Epithelial cell of esophagus (primary cell): ENCODE measurements at regions not wholly inside any gene's neighbourhood (a gene's known extent, or its start where the extent isn't known, plus 50 kb on each side); places are given as distances from the start of the nearest gene placed in this dataset.

Experiments used
- DNase-seq: peaks from one replicate; pipeline ENCODE4 v3.0.0; 2010; ENCODE audit warnings: low read depth
- H3K4me3 ChIP-seq: 2 replicates; pipeline ENCODE4 v1.5.1; 2011; ENCODE audit warnings: mild to moderate bottlenecking, low read length, control low read depth
- CTCF ChIP-seq: IDR thresholded peaks from 2 replicates; pipeline ENCODE4 v1.5.1; 2011; ENCODE audit warnings: low read depth, mild to moderate bottlenecking, low read length, control low read depth, inconsistent platforms; ENCODE audit not compliant: insufficient read depth; ENCODE audit errors: missing control alignments

GRCh38 chr18:51933903-51934302, 406.1 kb upstream of the DCC start:
- no peak for TF ChIP-seq CTCF
- H3K4me3 ChIP-seq = no peak overlapping the region
- DNase-seq = no peak

GRCh38 chr18:51936115-51936514, 403.9 kb upstream of the DCC start:
- no peak for DNase-seq
- TF ChIP-seq CTCF = no peak

GRCh38 chr18:51941999-51942398, 398.0 kb upstream of the DCC start:
- no peak overlapping the region for H3K4me3 ChIP-seq
- DNase-seq = no peak
- no peak for TF ChIP-seq CTCF

More at GRCh38 chr18:51936115-51936514, 403.9 kb upstream of the DCC start:
- H3K4me3 ChIP-seq = no peak overlapping the region

GRCh38 chr18:51943281-51943680, 396.7 kb upstream of the DCC start:
- no peak for DNase-seq
- H3K4me3 ChIP-seq = no peak overlapping the region
- no peak for TF ChIP-seq CTCF

GRCh38 chr18:51946946-51947345, 393.1 kb upstream of the DCC start:
- no peak for DNase-seq
- no peak for TF ChIP-seq CTCF
- no peak overlapping the region for H3K4me3 ChIP-seq

- H3K4me3 ChIP-seq = no peak overlapping the region
- DNase-seq = no peak
- no peak for TF ChIP-seq CTCF
Measured at GRCh38 chr18:51952844-51953243, 387.2 kb upstream of the DCC start.

GRCh38 chr18:51953521-51953920, 386.5 kb upstream of the DCC start:
- no peak for DNase-seq
- TF ChIP-seq CTCF = no peak
- H3K4me3 ChIP-seq = no peak overlapping the region
